ENCODE measurements at regions not wholly inside any gene's neighbourhood (a gene's known extent, or its start where the extent isn't known, plus 50 kb on each side); places are given as distances from the start of the nearest gene placed in this dataset.

- no peak for DNase-seq (ENCODE audit: low read depth, low spot score)
Measured at GRCh38 chr18:72470391-72470790, 73.8 kb downstream of the CBLN2 start.

GRCh38 chr18:72468021-72468710, 76.0 kb downstream of the CBLN2 start:
- DNase-seq (ENCODE audit: low read depth, low spot score) = no peak

- DNase-seq (ENCODE audit: low read depth, low spot score) = no peak
Measured at GRCh38 chr18:72460210-72460680, 83.9 kb downstream of the CBLN2 start.

GRCh38 chr18:72458271-72458670, 85.9 kb downstream of the CBLN2 start:
- DNase-seq (ENCODE audit: low read depth, low spot score) = no peak

GRCh38 chr18:72456802-72457201, 87.3 kb downstream of the CBLN2 start:
- DNase-seq (ENCODE audit: low read depth, low spot score) = no peak

GRCh38 chr18:72452328-72452727, 91.8 kb downstream of the CBLN2 start:
- no peak for DNase-seq (ENCODE audit: low read depth, low spot score)

GRCh38 chr18:72444798-72445155, 99.4 kb downstream of the CBLN2 start:
- DNase-seq (ENCODE audit: low read depth, low spot score) = peak; percentile 11

GRCh38 chr18:72444111-72444797, 99.9 kb downstream of the CBLN2 start:
- DNase-seq (ENCODE audit: low read depth, low spot score) = no peak

GRCh38 chr18:72436401-72436800, 107.7 kb downstream of the CBLN2 start:
- DNase-seq (ENCODE audit: low read depth, low spot score) = no peak

- DNase-seq (ENCODE audit: low read depth, low spot score) = no peak
Measured at GRCh38 chr18:72433756-72434155, 110.4 kb downstream of the CBLN2 start.

GRCh38 chr18:72427721-72428120, 116.4 kb downstream of the CBLN2 start:
- DNase-seq (ENCODE audit: low read depth, low spot score) = no peak

- DNase-seq (ENCODE audit: low read depth, low spot score) = no peak
Measured at GRCh38 chr18:72419914-72420313, 124.2 kb downstream of the CBLN2 start.

GRCh38 chr18:72412927-72413326, 131.2 kb downstream of the CBLN2 start:
- DNase-seq (ENCODE audit: low read depth, low spot score) = no peak

GRCh38 chr18:72411261-72411660, 132.9 kb downstream of the CBLN2 start:
- no peak for DNase-seq (ENCODE audit: low read depth, low spot score)

- no peak for DNase-seq (ENCODE audit: low read depth, low spot score)
Measured at GRCh38 chr18:72410399-72410798, 133.7 kb downstream of the CBLN2 start.

GRCh38 chr18:72409903-72410302, 134.2 kb downstream of the CBLN2 start:
- no peak for DNase-seq (ENCODE audit: low read depth, low spot score)

GRCh38 chr18:72407048-72407447, 137.1 kb downstream of the CBLN2 start:
- DNase-seq (ENCODE audit: low read depth, low spot score) = no peak

GRCh38 chr18:72391951-72392350, 152.2 kb downstream of the CBLN2 start:
- no peak for DNase-seq (ENCODE audit: low read depth, low spot score)

GRCh38 chr18:72391427-72391826, 152.7 kb downstream of the CBLN2 start:
- no peak for DNase-seq (ENCODE audit: low read depth, low spot score)

- DNase-seq (ENCODE audit: low read depth, low spot score) = no peak
Measured at GRCh38 chr18:72378016-72378415, 166.1 kb downstream of the CBLN2 start.

GRCh38 chr18:72376256-72376655, 167.9 kb downstream of the CBLN2 start:
- DNase-seq (ENCODE audit: low read depth, low spot score) = no peak

GRCh38 chr18:72375618-72376017, 168.5 kb downstream of the CBLN2 start:
- DNase-seq (ENCODE audit: low read depth, low spot score) = no peak

GRCh38 chr18:72372076-72372475, 172.1 kb downstream of the CBLN2 start:
- no peak for DNase-seq (ENCODE audit: low read depth, low spot score)

Data from ELF-1 (cell line).